ENCODE measurements at regions not wholly inside any gene's neighbourhood (a gene's known extent, or its start where the extent isn't known, plus 50 kb on each side); places are given as distances from the start of the nearest gene placed in this dataset.
A peak's percentile ranks its signal among the peaks of the same experiment; 100 is the strongest.
"Not testable (repeated sequence)": the region's sequence is repeated elsewhere in the genome, so short reads cannot be mapped to it uniquely, and the experiment has no call there.

DNA sequence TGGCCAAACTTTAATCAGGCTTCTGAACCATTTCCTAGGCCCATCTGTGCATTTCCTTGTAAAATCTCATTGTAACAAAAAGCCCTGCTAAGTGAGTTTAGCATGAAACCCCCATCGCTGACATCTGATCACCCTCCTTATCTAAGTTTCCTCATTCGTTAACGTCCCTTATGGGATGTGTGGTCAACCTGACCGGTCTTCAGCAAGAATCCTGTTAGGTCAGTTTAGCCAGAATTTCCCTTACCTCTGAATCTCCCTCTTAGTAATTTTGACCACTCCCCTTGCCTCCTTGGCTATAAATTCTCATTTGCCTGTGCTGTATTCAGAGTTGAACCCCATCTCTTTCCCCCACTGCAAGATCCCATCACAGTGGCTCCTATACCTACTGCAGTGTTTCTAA is 239.3 kb downstream of the RMST start:
- TF ChIP-seq, protein P1, sequence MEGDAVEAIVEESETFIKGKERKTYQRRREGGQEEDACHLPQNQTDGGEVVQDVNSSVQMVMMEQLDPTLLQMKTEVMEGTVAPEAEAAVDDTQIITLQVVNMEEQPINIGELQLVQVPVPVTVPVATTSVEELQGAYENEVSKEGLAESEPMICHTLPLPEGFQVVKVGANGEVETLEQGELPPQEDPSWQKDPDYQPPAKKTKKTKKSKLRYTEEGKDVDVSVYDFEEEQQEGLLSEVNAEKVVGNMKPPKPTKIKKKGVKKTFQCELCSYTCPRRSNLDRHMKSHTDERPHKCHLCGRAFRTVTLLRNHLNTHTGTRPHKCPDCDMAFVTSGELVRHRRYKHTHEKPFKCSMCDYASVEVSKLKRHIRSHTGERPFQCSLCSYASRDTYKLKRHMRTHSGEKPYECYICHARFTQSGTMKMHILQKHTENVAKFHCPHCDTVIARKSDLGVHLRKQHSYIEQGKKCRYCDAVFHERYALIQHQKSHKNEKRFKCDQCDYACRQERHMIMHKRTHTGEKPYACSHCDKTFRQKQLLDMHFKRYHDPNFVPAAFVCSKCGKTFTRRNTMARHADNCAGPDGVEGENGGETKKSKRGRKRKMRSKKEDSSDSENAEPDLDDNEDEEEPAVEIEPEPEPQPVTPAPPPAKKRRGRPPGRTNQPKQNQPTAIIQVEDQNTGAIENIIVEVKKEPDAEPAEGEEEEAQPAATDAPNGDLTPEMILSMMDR (IDR thresholded peaks at IDR 0.05) = no peak
- Histone ChIP-seq H3K27ac (no peak overlapping the region), H3K9me3 (no peaks in the 10 kb centered on the region), H3K4me1 (ENCODE audit: control insufficient read depth in 1 of 2, low read depth in 2 of 2) (no peaks in the 10 kb centered on the region), H3K4me3 (no peak overlapping the region), H3K36me3 (no peaks in the 10 kb centered on the region), H3K27me3 (replicated peaks; ENCODE audit: insufficient read depth) (no peaks in the 10 kb centered on the region)
- DNase-seq (ENCODE audit: low spot score) (no peak), ATAC-seq (ENCODE audit: insufficient number of reproducible peaks, low FRiP score, low read depth) (no peak)

DNA sequence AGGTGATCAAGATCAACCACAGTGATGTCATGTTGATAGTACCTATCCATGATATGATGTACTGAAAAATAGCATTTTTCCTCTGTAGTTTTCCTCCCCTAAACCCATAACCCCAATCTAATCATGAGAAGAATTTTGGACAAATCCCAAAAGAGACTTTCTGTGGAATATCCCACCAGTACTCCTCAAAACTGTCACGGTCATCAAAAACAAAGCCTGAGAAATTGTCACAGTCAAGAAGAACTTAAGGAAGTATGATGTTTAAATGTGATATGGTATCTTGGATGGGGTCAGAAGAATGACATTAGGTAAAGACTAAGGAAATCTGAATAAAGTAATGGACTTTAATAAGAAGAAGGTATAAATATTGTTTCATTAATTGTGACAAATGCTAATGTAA is 248.8 kb downstream of the RMST start:
- ATAC-seq (ENCODE audit: insufficient number of reproducible peaks, low FRiP score, low read depth) (no peak), DNase-seq (ENCODE audit: low spot score) (no peak)
- Histone ChIP-seq H3K27ac (no peak overlapping the region), H3K27me3 (replicated peaks; ENCODE audit: insufficient read depth) (no peaks in the 10 kb centered on the region), H3K36me3 (no peaks in the 10 kb centered on the region), H3K4me3 (no peak overlapping the region), H3K9me3 (no peaks in the 10 kb centered on the region), H3K4me1 (ENCODE audit: control insufficient read depth in 1 of 2, low read depth in 2 of 2) (no peaks in the 10 kb centered on the region)
- TF ChIP-seq, protein P1 (IDR thresholded peaks at IDR 0.05) = no peak

DNA sequence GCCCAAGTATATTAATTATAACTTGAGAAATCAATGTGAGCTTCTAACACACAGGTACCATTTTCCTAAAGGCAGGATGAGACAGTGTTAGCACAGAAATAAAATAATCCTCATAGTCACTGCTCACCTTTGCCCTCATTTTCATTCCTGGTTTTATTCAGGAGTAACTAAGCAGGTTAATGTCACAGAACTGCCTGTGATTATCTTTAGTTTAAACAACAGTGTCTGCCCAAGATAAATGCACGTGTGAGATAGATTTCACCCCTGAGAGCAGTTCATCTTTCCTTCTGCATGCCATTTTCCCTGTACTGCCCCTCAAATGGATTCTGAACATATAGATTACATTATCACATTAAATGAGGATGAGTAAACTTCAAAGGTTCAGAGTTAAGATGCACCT is 250.7 kb downstream of the RMST start:
- no peaks in the 10 kb centered on the region for H3K9me3 ChIP-seq
- no peaks in the 10 kb centered on the region for H3K36me3 ChIP-seq
- H3K4me3 ChIP-seq = no peak overlapping the region
- no peak for ATAC-seq (ENCODE audit: insufficient number of reproducible peaks, low FRiP score, low read depth)
- no peaks in the 10 kb centered on the region for H3K4me1 ChIP-seq (ENCODE audit: control insufficient read depth in 1 of 2, low read depth in 2 of 2)
- no peaks in the 10 kb centered on the region for H3K27me3 ChIP-seq (replicated peaks; ENCODE audit: insufficient read depth)
- no peak overlapping the region for H3K27ac ChIP-seq
- TF ChIP-seq, protein P1 (IDR thresholded peaks at IDR 0.05) = no peak
- DNase-seq (ENCODE audit: low spot score) = no peak

DNA sequence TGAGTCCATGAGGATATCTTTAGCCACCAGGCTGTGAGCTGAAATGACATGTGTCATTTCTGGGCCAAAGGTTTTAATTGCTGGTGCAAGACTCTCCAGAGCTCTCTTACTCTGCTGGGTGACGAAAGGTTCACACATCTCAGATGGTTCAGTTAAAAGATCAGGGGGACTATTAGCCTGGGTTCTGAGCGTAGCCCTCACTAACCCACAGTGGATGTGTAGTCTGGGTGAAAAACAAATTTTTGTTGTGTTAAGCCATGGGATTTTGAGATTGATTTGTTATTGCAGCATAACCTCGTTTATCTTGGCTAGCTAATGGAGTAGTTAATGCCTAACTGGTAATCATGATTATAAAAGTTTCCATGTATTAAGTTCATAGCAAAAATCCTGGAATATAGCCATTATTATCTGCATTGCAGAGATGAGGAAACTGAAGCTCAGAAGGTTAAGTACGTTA is 251.5 kb downstream of the RMST start:
- Histone ChIP-seq H3K9me3 (no peaks in the 10 kb centered on the region), H3K4me3 (no peak overlapping the region), H3K36me3 (no peaks in the 10 kb centered on the region), H3K27ac (no peak overlapping the region), H3K27me3 (replicated peaks; ENCODE audit: insufficient read depth) (no peaks in the 10 kb centered on the region), H3K4me1 (ENCODE audit: control insufficient read depth in 1 of 2, low read depth in 2 of 2) (no peaks in the 10 kb centered on the region)
- TF ChIP-seq, protein P1 (IDR thresholded peaks at IDR 0.05) = no peak
- no peak for ATAC-seq (ENCODE audit: insufficient number of reproducible peaks, low FRiP score, low read depth)
- no peak for DNase-seq (ENCODE audit: low spot score)

DNA sequence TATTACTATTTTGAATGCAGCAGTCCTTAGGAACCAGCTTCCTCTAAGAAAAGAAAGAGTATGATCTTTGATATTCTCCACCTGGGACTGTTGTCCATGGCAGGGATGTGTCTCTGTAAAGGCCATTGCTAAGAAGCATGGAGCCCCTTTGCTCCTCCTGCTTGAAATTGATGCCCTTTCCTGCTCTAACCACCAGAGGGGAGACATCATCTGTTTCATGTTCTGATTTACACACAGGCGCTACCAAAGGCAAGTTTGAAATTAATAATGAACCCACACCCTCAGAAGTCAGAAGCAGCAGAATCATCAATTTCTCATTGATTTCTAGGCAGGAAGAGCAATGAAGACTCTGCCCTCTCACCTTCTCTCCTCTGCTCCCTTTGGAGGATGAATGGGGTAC is 253.8 kb downstream of the RMST start:
- no peak overlapping the region for H3K27ac ChIP-seq
- no peaks in the 10 kb centered on the region for H3K36me3 ChIP-seq
- ATAC-seq (ENCODE audit: insufficient number of reproducible peaks, low FRiP score, low read depth) (no peak), DNase-seq (ENCODE audit: low spot score) (no peak)
- H3K9me3 ChIP-seq = no peaks in the 10 kb centered on the region
- H3K4me1 ChIP-seq (ENCODE audit: control insufficient read depth in 1 of 2, low read depth in 2 of 2) = no peaks in the 10 kb centered on the region
- TF ChIP-seq, protein P1 (IDR thresholded peaks at IDR 0.05) = peak; percentile 38
- no peaks in the 10 kb centered on the region for H3K27me3 ChIP-seq (replicated peaks; ENCODE audit: insufficient read depth)
- no peak overlapping the region for H3K4me3 ChIP-seq

DNA sequence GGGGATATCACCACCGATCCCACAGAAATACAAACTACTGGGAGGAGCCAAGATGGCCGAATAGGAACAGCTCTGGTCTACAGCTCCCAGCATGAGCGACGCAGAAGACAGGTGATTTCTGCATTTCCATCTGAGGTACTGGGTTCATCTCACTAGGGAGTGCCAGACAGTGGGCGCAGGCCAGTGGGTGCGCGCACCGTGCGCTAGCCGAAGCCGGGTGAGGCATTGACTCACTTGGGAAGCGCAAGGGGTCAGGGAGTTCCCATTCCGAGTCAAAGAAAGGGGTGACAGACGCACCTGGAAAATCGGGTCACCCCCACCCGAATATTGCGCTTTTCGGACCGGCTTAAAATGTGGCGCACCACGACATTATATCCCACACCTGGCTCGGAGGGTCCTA is 261.2 kb downstream of the RMST start:
- H3K4me3 ChIP-seq; H3K36me3 ChIP-seq; H3K4me1 ChIP-seq (ENCODE audit: control insufficient read depth in 1 of 2, low read depth in 2 of 2); DNase-seq (ENCODE audit: low spot score); H3K27me3 ChIP-seq (replicated peaks; ENCODE audit: insufficient read depth); H3K27ac ChIP-seq; H3K9me3 ChIP-seq; ATAC-seq (ENCODE audit: insufficient number of reproducible peaks, low FRiP score, low read depth): not testable (repeated sequence)
